ENCODE measurements at regions not wholly inside any gene's neighbourhood (a gene's known extent, or its start where the extent isn't known, plus 50 kb on each side); places are given as distances from the start of the nearest gene placed in this dataset.

DNA sequence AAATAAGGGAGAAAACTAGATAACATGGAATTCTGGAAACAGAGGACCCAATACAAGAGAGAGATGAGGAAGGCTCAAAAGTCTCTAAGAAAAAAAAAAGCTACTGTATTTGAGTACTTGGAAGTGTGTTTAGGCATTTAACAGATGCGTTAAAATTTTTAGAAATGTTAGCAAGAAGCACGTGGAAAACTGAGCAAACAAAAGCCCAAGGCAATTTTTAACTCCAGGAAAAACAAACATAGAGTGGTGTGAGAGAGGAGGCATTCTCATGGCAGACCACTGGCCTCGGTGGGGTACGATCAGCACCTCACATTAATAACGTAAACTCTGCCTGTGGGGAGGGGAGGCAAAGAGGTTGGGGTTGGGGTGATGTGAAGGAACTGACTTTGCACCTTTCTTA is 321.4 kb downstream of the GADD45G start:
- H3K27ac ChIP-seq (ENCODE audit: low read depth in 1 of 2, low read length in 2 of 2) = no peak overlapping the region
- no peak overlapping the region for H3K4me3 ChIP-seq (replicated peaks in 1 of 3; ENCODE audit: low read depth in 2 of 3, low read length in 3 of 3)
- no peaks in the 10 kb centered on the region for H3K9me3 ChIP-seq (replicated peaks in 1 of 2; ENCODE audit: control insufficient read depth in 1 of 2, insufficient read depth in 1 of 2, low read length in 2 of 2)
- intact Hi-C loops (cut with micrococcal nuclease) = no loop called here
- H3K36me3 Mint-ChIP-seq = no peaks in the 10 kb centered on the region
- no peak overlapping the region for H3K9ac ChIP-seq (ENCODE audit: insufficient read depth, low read length, poor library complexity, severe bottlenecking)
- peaks cover 0 to 8% of the 10 kb centered on the region in 2 donors for H3K4me1 ChIP-seq (ENCODE audit: control insufficient read depth in 1 of 2, insufficient read depth in 2 of 2, low read length in 2 of 2)
- H3K4me3 Mint-ChIP-seq = no peak overlapping the region
- H3K4me2 ChIP-seq (replicated peaks; ENCODE audit: extremely low read depth, low read length, poor library complexity, severe bottlenecking) = no peak overlapping the region
- H3K79me2 ChIP-seq (ENCODE audit: insufficient read depth, low read length) = no peaks in the 10 kb centered on the region
- no peaks in the 10 kb centered on the region for H4K20me1 ChIP-seq (ENCODE audit: insufficient read depth, low read length)
- H3K27me3 ChIP-seq (ENCODE audit: control insufficient read depth in 2 of 2, insufficient read depth in 2 of 2, low read length in 2 of 2) = no peaks in the 10 kb centered on the region
- H2AFZ ChIP-seq (ENCODE audit: insufficient read depth, low read depth, low read length, poor library complexity, severe bottlenecking) = no peak overlapping the region
- H3K9me3 Mint-ChIP-seq = no peaks in the 10 kb centered on the region
- TF ChIP-seq, protein P1, sequence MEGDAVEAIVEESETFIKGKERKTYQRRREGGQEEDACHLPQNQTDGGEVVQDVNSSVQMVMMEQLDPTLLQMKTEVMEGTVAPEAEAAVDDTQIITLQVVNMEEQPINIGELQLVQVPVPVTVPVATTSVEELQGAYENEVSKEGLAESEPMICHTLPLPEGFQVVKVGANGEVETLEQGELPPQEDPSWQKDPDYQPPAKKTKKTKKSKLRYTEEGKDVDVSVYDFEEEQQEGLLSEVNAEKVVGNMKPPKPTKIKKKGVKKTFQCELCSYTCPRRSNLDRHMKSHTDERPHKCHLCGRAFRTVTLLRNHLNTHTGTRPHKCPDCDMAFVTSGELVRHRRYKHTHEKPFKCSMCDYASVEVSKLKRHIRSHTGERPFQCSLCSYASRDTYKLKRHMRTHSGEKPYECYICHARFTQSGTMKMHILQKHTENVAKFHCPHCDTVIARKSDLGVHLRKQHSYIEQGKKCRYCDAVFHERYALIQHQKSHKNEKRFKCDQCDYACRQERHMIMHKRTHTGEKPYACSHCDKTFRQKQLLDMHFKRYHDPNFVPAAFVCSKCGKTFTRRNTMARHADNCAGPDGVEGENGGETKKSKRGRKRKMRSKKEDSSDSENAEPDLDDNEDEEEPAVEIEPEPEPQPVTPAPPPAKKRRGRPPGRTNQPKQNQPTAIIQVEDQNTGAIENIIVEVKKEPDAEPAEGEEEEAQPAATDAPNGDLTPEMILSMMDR (IDR thresholded peaks at IDR 0.05) = no peak
- no CpG with 5 or more reads among the region's 5 CpGs for WGBS (ENCODE audit: insufficient coverage)
- DNase-seq = no peak
- no peaks in the 10 kb centered on the region for H3K36me3 ChIP-seq (replicated peaks in 1 of 2; ENCODE audit: control insufficient read depth in 1 of 2, insufficient read depth in 2 of 2, low read length in 2 of 2)
- H3K4me1 Mint-ChIP-seq = peaks cover 13% of the 10 kb centered on the region
- no peak overlapping the region for H3K27ac Mint-ChIP-seq
- H3K27me3 Mint-ChIP-seq (ENCODE audit: low read depth in 3 of 3) = peaks cover 3 to 7% (median 6%) of the 10 kb centered on the region in 3 donors

DNA sequence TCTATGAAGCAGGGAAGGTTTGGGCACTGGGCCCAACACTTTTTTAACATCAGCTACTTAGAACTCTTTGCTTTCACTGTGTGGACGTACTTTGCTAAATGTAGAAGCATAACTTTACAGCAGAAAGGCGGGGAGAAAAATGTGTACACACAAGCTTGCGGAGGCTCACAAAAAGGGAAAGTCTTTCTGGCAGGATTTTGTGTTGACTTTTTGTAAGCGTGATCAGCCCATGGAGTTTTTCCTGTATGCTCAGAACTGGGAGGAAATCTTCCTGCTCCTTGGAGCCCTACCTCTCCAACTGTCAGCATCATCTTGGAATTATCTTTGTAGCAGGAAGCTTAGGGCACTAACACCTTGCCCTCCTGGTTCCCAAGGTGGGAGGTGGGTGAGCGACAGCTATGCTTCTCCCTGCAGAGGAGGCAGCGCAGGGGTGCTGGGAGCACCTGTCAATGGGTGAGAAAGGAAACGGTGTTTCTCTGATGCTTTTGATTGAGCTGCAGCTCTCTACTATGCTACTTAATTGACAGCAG is 321.9 kb downstream of the GADD45G start:
- peaks cover 13% of the 10 kb centered on the region for H3K4me1 Mint-ChIP-seq
- H3K36me3 ChIP-seq (replicated peaks in 1 of 2; ENCODE audit: control insufficient read depth in 1 of 2, insufficient read depth in 2 of 2, low read length in 2 of 2) = no peaks in the 10 kb centered on the region
- H3K4me3 Mint-ChIP-seq = no peak overlapping the region
- no peak overlapping the region for H2AFZ ChIP-seq (ENCODE audit: insufficient read depth, low read depth, low read length, poor library complexity, severe bottlenecking)
- H3K9me3 ChIP-seq (replicated peaks in 1 of 2; ENCODE audit: control insufficient read depth in 1 of 2, insufficient read depth in 1 of 2, low read length in 2 of 2) = no peaks in the 10 kb centered on the region
- DNase-seq = no peak
- no peaks in the 10 kb centered on the region for H3K27me3 ChIP-seq (ENCODE audit: control insufficient read depth in 2 of 2, insufficient read depth in 2 of 2, low read length in 2 of 2)
- intact Hi-C loops (cut with micrococcal nuclease) = no loop called here
- H3K27ac Mint-ChIP-seq = no peak overlapping the region
- no peak overlapping the region for H3K9ac ChIP-seq (ENCODE audit: insufficient read depth, low read length, poor library complexity, severe bottlenecking)
- H3K36me3 Mint-ChIP-seq = no peaks in the 10 kb centered on the region
- no peak overlapping the region for H3K27ac ChIP-seq (ENCODE audit: low read depth in 1 of 2, low read length in 2 of 2)
- 100% methylated on average over 2 of the region's 7 CpGs for WGBS (ENCODE audit: insufficient coverage)
- no peak overlapping the region for H3K4me2 ChIP-seq (replicated peaks; ENCODE audit: extremely low read depth, low read length, poor library complexity, severe bottlenecking)
- H3K9me3 Mint-ChIP-seq = no peaks in the 10 kb centered on the region
- peaks cover 0 to 8% of the 10 kb centered on the region in 2 donors for H3K4me1 ChIP-seq (ENCODE audit: control insufficient read depth in 1 of 2, insufficient read depth in 2 of 2, low read length in 2 of 2)
- no peaks in the 10 kb centered on the region for H3K79me2 ChIP-seq (ENCODE audit: insufficient read depth, low read length)
- no peaks in the 10 kb centered on the region for H4K20me1 ChIP-seq (ENCODE audit: insufficient read depth, low read length)
- TF ChIP-seq, protein P1 (IDR thresholded peaks at IDR 0.05) = no peak
- no peak overlapping the region for H3K4me3 ChIP-seq (replicated peaks in 1 of 3; ENCODE audit: low read depth in 2 of 3, low read length in 3 of 3)
- peaks cover 3 to 7% (median 6%) of the 10 kb centered on the region in 3 donors for H3K27me3 Mint-ChIP-seq (ENCODE audit: low read depth in 3 of 3)
